OCI-LY3 (cell line): ENCODE measurements at regions not wholly inside any gene's neighbourhood (a gene's known extent, or its start where the extent isn't known, plus 50 kb on each side); places are given as distances from the start of the nearest gene placed in this dataset.
"Not testable (repeated sequence)": the region's sequence is repeated elsewhere in the genome, so short reads cannot be mapped to it uniquely, and the experiment has no call there.

Source experiments
- CTCF ChIP-seq: fragments of 200-600, 300-600 bp; sonication (generic); IDR thresholded peaks from 2 replicates; pipeline ENCODE4 v1.5.1; 2014; ENCODE audit warnings: antibody characterized with exemption, low read length, low read depth
- EZH2phosphoT487 ChIP-seq: fragments of 200-600 bp; shearing (Covaris generic); IDR thresholded peaks from 2 replicates; pipeline ENCODE4 v1.6.1; 2018; ENCODE audit warnings: antibody characterized with exemption, mixed run types, low read depth

DNA sequence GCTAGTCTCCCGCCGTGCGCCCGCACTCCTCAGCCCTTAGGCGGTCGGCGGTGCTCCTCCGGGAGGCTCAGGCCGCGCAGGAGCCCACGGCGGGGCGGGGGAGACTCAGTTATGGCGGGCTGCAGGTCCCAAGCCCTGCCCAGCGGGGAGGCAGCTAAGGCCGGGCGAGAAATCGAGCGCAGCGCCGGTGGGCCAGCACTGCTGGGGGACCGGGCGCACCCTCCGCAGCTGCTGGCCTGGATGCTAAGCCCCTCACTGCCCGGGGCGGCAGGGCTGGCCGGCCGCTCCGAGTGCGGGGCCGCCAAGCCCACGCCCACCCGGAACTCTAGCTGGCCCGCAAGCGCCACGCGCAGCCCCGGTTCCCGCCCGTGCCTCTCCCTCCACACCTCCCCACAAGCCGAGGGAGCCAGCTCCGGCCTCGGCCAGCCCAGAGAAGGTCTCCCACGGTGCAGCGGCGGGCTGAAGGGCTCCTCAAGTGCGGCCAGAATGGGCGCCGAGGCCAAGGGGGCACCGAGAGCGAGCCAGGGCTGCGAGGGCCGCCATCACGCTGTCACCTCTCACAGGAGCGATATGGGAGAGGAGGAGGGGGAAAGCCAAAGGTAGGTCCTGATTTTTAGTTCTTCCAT is 90.2 kb upstream of the SEL1L start:
- not testable (repeated sequence) for TF ChIP-seq CTCF, EZH2phosphoT487
